Glutamatergic neuron (in vitro differentiated cells): ENCODE measurements at regions not wholly inside any gene's neighbourhood (a gene's known extent, or its start where the extent isn't known, plus 50 kb on each side); places are given as distances from the start of the nearest gene placed in this dataset.

ENCODE experiments used
- DNase-seq: peaks from one replicate; pipeline ENCODE4 v3.0.0; 2022
- H3K27ac Mint-ChIP-seq: one replicate; pipeline ENCODE4 v1.8.0; 2020; ENCODE audit warnings: mild to moderate bottlenecking, mixed read lengths, inconsistent platforms; ENCODE audit not compliant: unreplicated experiment
- H3K27me3 Mint-ChIP-seq: one replicate; pipeline ENCODE4 v1.8.0; 2020; ENCODE audit warnings: mild to moderate bottlenecking, moderate library complexity, mixed read lengths, inconsistent platforms; ENCODE audit not compliant: unreplicated experiment
- H3K36me3 Mint-ChIP-seq: one replicate; pipeline ENCODE4 v1.8.0; 2020; ENCODE audit warnings: mild to moderate bottlenecking, mixed read lengths, inconsistent platforms; ENCODE audit not compliant: unreplicated experiment
- H3K4me1 Mint-ChIP-seq: one replicate; pipeline ENCODE4 v1.8.0; 2020; ENCODE audit warnings: mild to moderate bottlenecking, low read depth, mixed read lengths, inconsistent platforms; ENCODE audit not compliant: unreplicated experiment
- H3K4me3 Mint-ChIP-seq: one replicate; pipeline ENCODE4 v1.8.0; 2020; ENCODE audit warnings: mild to moderate bottlenecking, mixed read lengths, inconsistent platforms; ENCODE audit not compliant: unreplicated experiment
- H3K9me3 Mint-ChIP-seq: one replicate; pipeline ENCODE4 v1.8.0; 2020; ENCODE audit warnings: mild to moderate bottlenecking, moderate library complexity, mixed read lengths, inconsistent platforms; ENCODE audit not compliant: unreplicated experiment
- CTCF ChIP-seq: fragments of 200-600 bp; sonication (generic); IDR thresholded peaks from one replicate; pipeline ENCODE4 v1.5.0; 2021; ENCODE audit not compliant: partially characterized antibody, unreplicated experiment

- no peak overlapping the region for H3K27ac Mint-ChIP-seq
- no peak overlapping the region for H3K4me3 Mint-ChIP-seq
- H3K27me3 Mint-ChIP-seq: peaks cover 3% of the 10 kb centered on the region
- no peaks in the 10 kb centered on the region for H3K4me1 Mint-ChIP-seq
- no peak for TF ChIP-seq CTCF
- H3K36me3 Mint-ChIP-seq: no peaks in the 10 kb centered on the region
- H3K9me3 Mint-ChIP-seq: no peaks in the 10 kb centered on the region
- DNase-seq: no peak
These were observed 79.0 kb upstream of the WDR75 start for GRCh38 chr2:189362283-189362682.

- Mint-ChIP-seq H3K4me1 (no peaks in the 10 kb centered on the region), H3K27ac (no peak overlapping the region), H3K27me3 (no peaks in the 10 kb centered on the region), H3K9me3 (no peaks in the 10 kb centered on the region), H3K36me3 (no peaks in the 10 kb centered on the region), H3K4me3 (no peak overlapping the region)
- no peak for DNase-seq
- TF ChIP-seq CTCF: no peak
These were observed 77.7 kb upstream of the WDR75 start for GRCh38 chr2:189363559-189363958.

GRCh38 chr2:189364607-189365006, 76.7 kb upstream of the WDR75 start:
- Mint-ChIP-seq H3K9me3 (no peaks in the 10 kb centered on the region), H3K27ac (no peak overlapping the region)
- TF ChIP-seq CTCF: no peak

GRCh38 chr2:189366349-189366748, 74.9 kb upstream of the WDR75 start:
- Mint-ChIP-seq H3K27me3 (no peaks in the 10 kb centered on the region), H3K4me1 (no peaks in the 10 kb centered on the region), H3K9me3 (no peaks in the 10 kb centered on the region), H3K27ac (no peak overlapping the region), H3K36me3 (no peaks in the 10 kb centered on the region), H3K4me3 (no peak overlapping the region)
- no peak for TF ChIP-seq CTCF
- no peak for DNase-seq

More at GRCh38 chr2:189364607-189365006, 76.7 kb upstream of the WDR75 start:
- H3K36me3 Mint-ChIP-seq: no peaks in the 10 kb centered on the region
- no peak for DNase-seq
- no peak overlapping the region for H3K4me3 Mint-ChIP-seq
- no peaks in the 10 kb centered on the region for H3K4me1 Mint-ChIP-seq
- no peaks in the 10 kb centered on the region for H3K27me3 Mint-ChIP-seq

GRCh38 chr2:189367343-189367742, 73.9 kb upstream of the WDR75 start:
- TF ChIP-seq CTCF: no peak
- H3K4me3 Mint-ChIP-seq: no peak overlapping the region
- H3K27me3 Mint-ChIP-seq: no peaks in the 10 kb centered on the region

More at GRCh38 chr2:189367343-189367742, 73.9 kb upstream of the WDR75 start:
- no peaks in the 10 kb centered on the region for H3K9me3 Mint-ChIP-seq
- no peak overlapping the region for H3K27ac Mint-ChIP-seq
- no peaks in the 10 kb centered on the region for H3K36me3 Mint-ChIP-seq
- DNase-seq: no peak
- no peaks in the 10 kb centered on the region for H3K4me1 Mint-ChIP-seq
